HG03097 (cell line): ENCODE measurements at regions not wholly inside any gene's neighbourhood (a gene's known extent, or its start where the extent isn't known, plus 50 kb on each side); places are given as distances from the start of the nearest gene placed in this dataset.
A peak's percentile ranks its signal among the peaks of the same experiment; 100 is the strongest.
"Not testable (repeated sequence)": the region's sequence is repeated elsewhere in the genome, so short reads cannot be mapped to it uniquely, and the experiment has no call there.

Experiments
- ATAC-seq: cut with Tn5 transposase; IDR thresholded peaks from one replicate; pipeline ENCODE4 v1.9.1; 2021; ENCODE audit not compliant: unreplicated experiment, low FRiP score

- no peak for ATAC-seq
Measured at GRCh38 chr5:128711216-128711615, 173.2 kb upstream of the FBN2 start.

- ATAC-seq: no peak
Measured at GRCh38 chr5:128714551-128714950, 176.5 kb upstream of the FBN2 start.

- ATAC-seq: no peak
Measured at GRCh38 chr5:128722551-128722950, 184.5 kb upstream of the FBN2 start.

- not testable (repeated sequence) for ATAC-seq
Measured at GRCh38 chr5:128730021-128730420, 192.0 kb upstream of the FBN2 start.

GRCh38 chr5:128735656-128736055 is 197.6 kb upstream of the FBN2 start:
- ATAC-seq: not testable (repeated sequence)

GRCh38 chr5:128736553-128736952 is 198.5 kb upstream of the FBN2 start:
- ATAC-seq: no peak

- ATAC-seq: no peak
Measured at GRCh38 chr5:128749136-128749898, 211.3 kb upstream of the FBN2 start.

- no peak for ATAC-seq
Measured at GRCh38 chr5:128750155-128750554, 212.1 kb upstream of the FBN2 start.

- ATAC-seq: no peak
Measured at GRCh38 chr5:128757196-128757959, 207.9 kb upstream of the SLC27A6 start.

GRCh38 chr5:128762661-128763306 is 202.5 kb upstream of the SLC27A6 start:
- ATAC-seq: no peak

GRCh38 chr5:128763321-128763720 is 202.0 kb upstream of the SLC27A6 start:
- no peak for ATAC-seq

GRCh38 chr5:128764601-128765310 is 200.5 kb upstream of the SLC27A6 start:
- no peak for ATAC-seq

- no peak for ATAC-seq
Measured at GRCh38 chr5:128765448-128766061, 199.7 kb upstream of the SLC27A6 start.

- ATAC-seq: no peak
Measured at GRCh38 chr5:128766406-128766805, 198.9 kb upstream of the SLC27A6 start.

GRCh38 chr5:128770907-128771306 is 194.4 kb upstream of the SLC27A6 start:
- ATAC-seq: no peak

GRCh38 chr5:128772356-128772755 is 192.9 kb upstream of the SLC27A6 start:
- ATAC-seq: no peak

GRCh38 chr5:128773378-128773777 is 191.9 kb upstream of the SLC27A6 start:
- ATAC-seq: no peak

GRCh38 chr5:128774605-128775004 is 190.7 kb upstream of the SLC27A6 start:
- ATAC-seq: no peak

- ATAC-seq: no peak
Measured at GRCh38 chr5:128775558-128775957, 189.7 kb upstream of the SLC27A6 start.

- peak; percentile 90 for ATAC-seq
Measured at GRCh38 chr5:128777052-128777451, 188.2 kb upstream of the SLC27A6 start.
